ENCODE measurements at regions not wholly inside any gene's neighbourhood (a gene's known extent, or its start where the extent isn't known, plus 50 kb on each side); places are given as distances from the start of the nearest gene placed in this dataset.
"Not testable (repeated sequence)": the region's sequence is repeated elsewhere in the genome, so short reads cannot be mapped to it uniquely, and the experiment has no call there.

- no peak overlapping the region for H3K4me3 ChIP-seq (ENCODE audit: low read depth, low read length)
- TF ChIP-seq CTCF (IDR thresholded peaks at IDR 0.05; ENCODE audit: control insufficient read depth, extremely low read depth, insufficient read depth), result no peak
- no peak for DNase-seq (ENCODE audit: low read depth)
Observed at GRCh38 chr2:53211201-53211774, 556.3 kb upstream of the CHAC2 start.

GRCh38 chr2:53210538-53210937 lies 557.1 kb upstream of the CHAC2 start:
- no peak for DNase-seq (ENCODE audit: low read depth)

GRCh38 chr2:53209679-53210458 lies 557.7 kb upstream of the CHAC2 start:
- no peak overlapping the region for H3K4me3 ChIP-seq (ENCODE audit: low read depth, low read length)
- TF ChIP-seq CTCF (IDR thresholded peaks at IDR 0.05; ENCODE audit: control insufficient read depth, extremely low read depth, insufficient read depth), result no peak
- no peak for DNase-seq (ENCODE audit: low read depth)

More at GRCh38 chr2:53210538-53210937, 557.1 kb upstream of the CHAC2 start:
- TF ChIP-seq CTCF (IDR thresholded peaks at IDR 0.05; ENCODE audit: control insufficient read depth, extremely low read depth, insufficient read depth), result no peak
- H3K4me3 ChIP-seq (ENCODE audit: low read depth, low read length), result no peak overlapping the region

- no peak overlapping the region for H3K4me3 ChIP-seq (ENCODE audit: low read depth, low read length)
- TF ChIP-seq CTCF (IDR thresholded peaks at IDR 0.05; ENCODE audit: control insufficient read depth, extremely low read depth, insufficient read depth), result no peak
- DNase-seq (ENCODE audit: low read depth), result no peak
Observed at GRCh38 chr2:53208815-53209214, 558.8 kb upstream of the CHAC2 start.

- not testable (repeated sequence) for H3K4me3 ChIP-seq (ENCODE audit: low read depth, low read length); DNase-seq (ENCODE audit: low read depth)
Observed at GRCh38 chr2:53206226-53206625, 561.4 kb upstream of the CHAC2 start.

GRCh38 chr2:53202063-53202462 lies 565.5 kb upstream of the CHAC2 start:
- DNase-seq (ENCODE audit: low read depth), result peak; percentile 39
- peak; percentile 36; the same call in 1 of the 2 replicates for TF ChIP-seq CTCF (IDR thresholded peaks at IDR 0.05; ENCODE audit: control insufficient read depth, extremely low read depth, insufficient read depth)
- H3K4me3 ChIP-seq (ENCODE audit: low read depth, low read length), result no peak overlapping the region

- no peak overlapping the region for H3K4me3 ChIP-seq (ENCODE audit: low read depth, low read length)
- TF ChIP-seq CTCF (IDR thresholded peaks at IDR 0.05; ENCODE audit: control insufficient read depth, extremely low read depth, insufficient read depth), result no peak
- no peak for DNase-seq (ENCODE audit: low read depth)
Observed at GRCh38 chr2:53200072-53200471, 567.5 kb upstream of the CHAC2 start.

Measured in LNCaP clone FGC (cell line).